HepG2 (cell line): ENCODE measurements at regions not wholly inside any gene's neighbourhood (a gene's known extent, or its start where the extent isn't known, plus 50 kb on each side); places are given as distances from the start of the nearest gene placed in this dataset.

Experiments used
- IRF1 ChIP-seq: sonication (generic); formaldehyde crosslinking; IDR thresholded peaks from 2 replicates; pipeline ENCODE4 v1.4.0; 2020; ENCODE audit warnings: low read depth, mild to moderate bottlenecking, missing genetic modification reagents
- NFIB ChIP-seq: sonication (generic); formaldehyde crosslinking; IDR thresholded peaks from 2 replicates; pipeline ENCODE4 v1.9.0; 2021; ENCODE audit warnings: missing genetic modification reagents, mild to moderate bottlenecking, borderline replicate concordance
- POLR2A ChIP-seq, 2 experiments: IDR thresholded peaks; 2 replicates each; pipeline ENCODE4 v1.6.1; 2011; ENCODE audit warnings: low read depth in 2 of 2, low read length in 2 of 2, mild to moderate bottlenecking in 1 of 2, moderate library complexity in 1 of 2; ENCODE audit not compliant: insufficient read depth in 1 of 2
- ZNF607 ChIP-seq: sonication (generic); formaldehyde crosslinking; IDR thresholded peaks from 2 replicates; pipeline ENCODE4 v1.5.1; 2020; ENCODE audit warnings: missing genetic modification reagents, mild to moderate bottlenecking, borderline replicate concordance
- ZSCAN29 ChIP-seq: sonication (generic); formaldehyde crosslinking; conservative IDR thresholded peaks from 2 replicates; pipeline ENCODE4 v1.4.0; 2020; ENCODE audit warnings: mild to moderate bottlenecking, missing genetic modification reagents
- TF ChIP-seq, protein P1 (sequence below): sonication (generic); formaldehyde crosslinking; IDR thresholded peaks from 2 replicates; pipeline ENCODE4 v1.5.0; 2020; ENCODE audit warnings: missing genetic modification reagents, mild to moderate bottlenecking, borderline replicate concordance
- TF ChIP-seq, protein P2 (sequence below): sonication (generic); formaldehyde crosslinking; IDR thresholded peaks from 2 replicates; pipeline ENCODE4 v1.5.0; 2020; ENCODE audit warnings: mild to moderate bottlenecking, missing genetic modification reagents, moderate library complexity
- TF ChIP-seq, protein P3 (sequence below): sonication (generic); formaldehyde crosslinking; IDR thresholded peaks from 2 replicates; pipeline ENCODE4 v1.4.0; 2020; ENCODE audit warnings: missing genetic modification reagents, borderline replicate concordance

DNA sequence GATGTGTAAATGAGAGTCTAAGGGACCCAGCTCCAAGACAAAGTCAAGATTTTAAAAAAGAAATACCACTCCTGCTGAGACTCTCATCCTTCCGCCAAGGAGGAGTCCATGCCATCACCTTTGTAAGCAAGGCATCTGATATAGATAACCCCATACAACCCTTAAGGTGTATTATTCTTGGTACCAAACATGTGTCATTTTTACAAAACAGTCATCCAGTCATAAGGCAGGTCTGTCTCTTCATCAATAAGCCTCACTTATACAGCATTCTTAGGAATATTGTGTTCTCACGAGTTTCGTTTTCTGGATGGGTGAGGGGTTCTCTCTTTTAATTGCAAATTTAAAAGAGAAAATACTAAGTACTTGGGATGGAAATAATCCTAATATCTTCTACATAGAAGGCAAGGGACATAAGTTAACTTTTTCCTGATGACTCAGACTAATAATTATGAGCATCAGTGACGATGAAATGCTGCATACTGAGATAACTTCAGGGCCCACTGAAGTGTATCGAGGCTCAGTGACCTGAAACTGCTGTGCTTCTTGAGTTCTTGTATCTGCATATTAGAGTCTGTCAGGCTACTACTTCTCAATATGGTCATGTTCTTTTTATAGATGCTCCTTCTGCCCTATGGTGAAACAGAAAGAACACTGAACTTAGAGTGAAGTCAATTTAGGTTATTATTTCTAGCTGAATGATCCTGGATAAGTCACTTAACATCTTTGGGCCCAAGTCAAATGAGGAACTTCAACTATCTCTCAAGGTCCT, 166.6 kb downstream of the KLF12 start:
- TF ChIP-seq ZNF607: no peak
- no peak for TF ChIP-seq POLR2A (IDR thresholded peaks at IDR 0.05; ENCODE audit: insufficient read depth in 1 of 2, low read depth in 2 of 2, low read length in 2 of 2)
- TF ChIP-seq, protein P1, sequence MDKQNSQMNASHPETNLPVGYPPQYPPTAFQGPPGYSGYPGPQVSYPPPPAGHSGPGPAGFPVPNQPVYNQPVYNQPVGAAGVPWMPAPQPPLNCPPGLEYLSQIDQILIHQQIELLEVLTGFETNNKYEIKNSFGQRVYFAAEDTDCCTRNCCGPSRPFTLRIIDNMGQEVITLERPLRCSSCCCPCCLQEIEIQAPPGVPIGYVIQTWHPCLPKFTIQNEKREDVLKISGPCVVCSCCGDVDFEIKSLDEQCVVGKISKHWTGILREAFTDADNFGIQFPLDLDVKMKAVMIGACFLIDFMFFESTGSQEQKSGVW (CRISPR knock-in tag): no peak
- TF ChIP-seq, protein P2, sequence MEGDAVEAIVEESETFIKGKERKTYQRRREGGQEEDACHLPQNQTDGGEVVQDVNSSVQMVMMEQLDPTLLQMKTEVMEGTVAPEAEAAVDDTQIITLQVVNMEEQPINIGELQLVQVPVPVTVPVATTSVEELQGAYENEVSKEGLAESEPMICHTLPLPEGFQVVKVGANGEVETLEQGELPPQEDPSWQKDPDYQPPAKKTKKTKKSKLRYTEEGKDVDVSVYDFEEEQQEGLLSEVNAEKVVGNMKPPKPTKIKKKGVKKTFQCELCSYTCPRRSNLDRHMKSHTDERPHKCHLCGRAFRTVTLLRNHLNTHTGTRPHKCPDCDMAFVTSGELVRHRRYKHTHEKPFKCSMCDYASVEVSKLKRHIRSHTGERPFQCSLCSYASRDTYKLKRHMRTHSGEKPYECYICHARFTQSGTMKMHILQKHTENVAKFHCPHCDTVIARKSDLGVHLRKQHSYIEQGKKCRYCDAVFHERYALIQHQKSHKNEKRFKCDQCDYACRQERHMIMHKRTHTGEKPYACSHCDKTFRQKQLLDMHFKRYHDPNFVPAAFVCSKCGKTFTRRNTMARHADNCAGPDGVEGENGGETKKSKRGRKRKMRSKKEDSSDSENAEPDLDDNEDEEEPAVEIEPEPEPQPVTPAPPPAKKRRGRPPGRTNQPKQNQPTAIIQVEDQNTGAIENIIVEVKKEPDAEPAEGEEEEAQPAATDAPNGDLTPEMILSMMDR (CRISPR knock-in tag): no peak
- no peak for TF ChIP-seq NFIB (CRISPR knock-in tag)
- no peak for TF ChIP-seq ZSCAN29 (CRISPR knock-in tag)
- TF ChIP-seq, protein P3, sequence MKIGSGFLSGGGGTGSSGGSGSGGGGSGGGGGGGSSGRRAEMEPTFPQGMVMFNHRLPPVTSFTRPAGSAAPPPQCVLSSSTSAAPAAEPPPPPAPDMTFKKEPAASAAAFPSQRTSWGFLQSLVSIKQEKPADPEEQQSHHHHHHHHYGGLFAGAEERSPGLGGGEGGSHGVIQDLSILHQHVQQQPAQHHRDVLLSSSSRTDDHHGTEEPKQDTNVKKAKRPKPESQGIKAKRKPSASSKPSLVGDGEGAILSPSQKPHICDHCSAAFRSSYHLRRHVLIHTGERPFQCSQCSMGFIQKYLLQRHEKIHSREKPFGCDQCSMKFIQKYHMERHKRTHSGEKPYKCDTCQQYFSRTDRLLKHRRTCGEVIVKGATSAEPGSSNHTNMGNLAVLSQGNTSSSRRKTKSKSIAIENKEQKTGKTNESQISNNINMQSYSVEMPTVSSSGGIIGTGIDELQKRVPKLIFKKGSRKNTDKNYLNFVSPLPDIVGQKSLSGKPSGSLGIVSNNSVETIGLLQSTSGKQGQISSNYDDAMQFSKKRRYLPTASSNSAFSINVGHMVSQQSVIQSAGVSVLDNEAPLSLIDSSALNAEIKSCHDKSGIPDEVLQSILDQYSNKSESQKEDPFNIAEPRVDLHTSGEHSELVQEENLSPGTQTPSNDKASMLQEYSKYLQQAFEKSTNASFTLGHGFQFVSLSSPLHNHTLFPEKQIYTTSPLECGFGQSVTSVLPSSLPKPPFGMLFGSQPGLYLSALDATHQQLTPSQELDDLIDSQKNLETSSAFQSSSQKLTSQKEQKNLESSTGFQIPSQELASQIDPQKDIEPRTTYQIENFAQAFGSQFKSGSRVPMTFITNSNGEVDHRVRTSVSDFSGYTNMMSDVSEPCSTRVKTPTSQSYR (CRISPR knock-in tag): no peak
- TF ChIP-seq IRF1: no peak
